Activated CD4-positive, CD25-positive, alpha-beta regulatory T cell treated with anti-CD3 and anti-CD28 coated beads, Interleukin-2, amount 50 U/mL, for 24 hours (primary cell): ENCODE measurements at regions not wholly inside any gene's neighbourhood (a gene's known extent, or its start where the extent isn't known, plus 50 kb on each side); places are given as distances from the start of the nearest gene placed in this dataset.

Experiments
- ATAC-seq, 2 donors: fragments of 150-1000 bp; cut with Tn5 transposase; one replicate each; pipeline ENCODE4 v1.10.0; 2021; ENCODE audit warnings: mild to moderate bottlenecking in 1 of 2, moderate library complexity in 1 of 2

GRCh38 chr5:2488593-2488992, 262.9 kb downstream of the IRX2 start:
- no peak for ATAC-seq

DNA sequence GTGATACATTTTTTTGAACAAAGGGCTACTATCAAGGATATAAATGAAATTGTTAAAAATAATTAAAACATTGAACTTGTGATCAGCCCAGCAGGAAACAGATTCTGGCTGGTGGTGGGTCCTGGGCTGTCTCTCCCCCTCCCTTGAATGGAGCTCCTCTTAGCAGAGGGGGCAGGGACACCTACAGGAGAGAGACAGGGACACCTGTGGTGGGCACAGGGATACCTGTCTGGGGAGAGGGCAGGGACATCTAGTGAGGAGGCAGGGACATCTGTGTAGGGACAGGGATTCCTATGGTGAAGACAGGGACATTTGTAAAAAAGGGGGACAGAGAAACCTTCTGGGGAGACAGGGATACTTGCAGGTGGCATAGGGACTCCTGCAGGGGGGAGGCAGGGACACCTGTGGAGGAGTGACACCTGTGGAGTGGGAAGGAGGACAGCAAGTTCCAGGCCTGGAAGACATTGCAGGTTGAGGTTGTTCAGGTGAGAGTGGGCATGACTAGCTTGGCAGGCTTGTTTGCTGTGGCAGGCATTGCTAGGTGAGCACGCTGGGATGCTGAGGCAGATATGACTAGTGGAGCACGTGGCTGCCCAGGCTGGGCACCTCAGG, 264.2 kb downstream of the IRX2 start:
- ATAC-seq: no peak

DNA sequence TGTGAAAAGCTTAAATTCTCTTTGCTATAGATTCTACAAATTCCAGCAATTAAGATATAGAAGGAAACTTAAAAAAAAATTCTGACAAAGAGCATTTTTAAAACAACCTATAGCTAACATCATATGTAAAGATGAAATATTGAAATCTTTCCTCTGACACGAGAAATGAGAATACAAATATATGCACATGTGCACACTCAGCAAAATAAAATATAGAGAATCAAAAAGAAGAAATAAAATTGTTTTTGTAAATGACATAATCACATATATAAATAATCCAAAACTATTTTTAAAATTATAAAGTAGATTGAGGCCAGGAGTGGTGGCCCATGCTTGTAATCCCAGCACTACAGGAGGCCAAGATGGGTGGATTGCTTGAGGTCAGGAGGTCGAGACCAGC, 265.1 kb downstream of the IRX2 start:
- no peak for ATAC-seq

GRCh38 chr5:2482778-2483177, 268.7 kb downstream of the IRX2 start:
- no peak for ATAC-seq

DNA sequence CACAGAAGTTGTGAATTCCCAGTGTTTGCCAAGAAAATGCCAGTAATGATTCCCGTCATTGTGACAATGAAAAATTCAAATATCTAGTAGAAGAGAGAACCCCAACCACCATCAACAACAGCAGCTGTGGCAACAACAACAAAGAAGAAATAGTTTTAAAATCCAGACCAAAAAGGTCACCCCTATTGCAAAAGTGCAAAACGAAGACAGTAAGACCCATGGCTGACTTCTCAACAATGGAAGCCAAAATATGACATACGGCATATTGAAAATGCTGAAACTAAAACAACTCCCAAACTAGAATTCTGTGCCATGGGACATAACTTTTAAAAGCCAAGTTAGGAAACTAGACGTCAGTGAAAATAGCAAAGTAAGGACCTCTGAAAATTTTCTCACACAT, 270.6 kb downstream of the IRX2 start:
- ATAC-seq: no peak

- ATAC-seq: no peak
Observed at GRCh38 chr5:2475902-2476301, 275.6 kb downstream of the IRX2 start.

DNA sequence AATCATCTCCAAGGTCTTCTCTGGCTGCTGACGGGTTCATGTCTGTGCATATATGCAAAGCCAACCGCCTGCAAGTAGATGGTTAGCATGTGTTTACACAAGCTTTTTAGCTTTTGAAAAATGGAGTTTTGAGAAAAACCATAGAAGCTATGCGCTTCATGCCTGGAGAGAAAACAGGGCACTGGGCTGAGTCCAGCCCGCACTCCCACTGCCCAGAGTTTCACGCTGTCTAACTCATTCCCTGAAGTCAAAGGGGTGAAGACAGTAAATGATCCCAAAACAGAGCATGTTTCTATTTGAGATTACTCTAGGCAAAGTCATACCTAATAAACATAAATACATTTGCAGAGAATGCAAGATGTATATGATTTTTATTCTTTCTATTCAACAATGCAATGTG, 278.8 kb downstream of the IRX2 start:
- no peak for ATAC-seq

DNA sequence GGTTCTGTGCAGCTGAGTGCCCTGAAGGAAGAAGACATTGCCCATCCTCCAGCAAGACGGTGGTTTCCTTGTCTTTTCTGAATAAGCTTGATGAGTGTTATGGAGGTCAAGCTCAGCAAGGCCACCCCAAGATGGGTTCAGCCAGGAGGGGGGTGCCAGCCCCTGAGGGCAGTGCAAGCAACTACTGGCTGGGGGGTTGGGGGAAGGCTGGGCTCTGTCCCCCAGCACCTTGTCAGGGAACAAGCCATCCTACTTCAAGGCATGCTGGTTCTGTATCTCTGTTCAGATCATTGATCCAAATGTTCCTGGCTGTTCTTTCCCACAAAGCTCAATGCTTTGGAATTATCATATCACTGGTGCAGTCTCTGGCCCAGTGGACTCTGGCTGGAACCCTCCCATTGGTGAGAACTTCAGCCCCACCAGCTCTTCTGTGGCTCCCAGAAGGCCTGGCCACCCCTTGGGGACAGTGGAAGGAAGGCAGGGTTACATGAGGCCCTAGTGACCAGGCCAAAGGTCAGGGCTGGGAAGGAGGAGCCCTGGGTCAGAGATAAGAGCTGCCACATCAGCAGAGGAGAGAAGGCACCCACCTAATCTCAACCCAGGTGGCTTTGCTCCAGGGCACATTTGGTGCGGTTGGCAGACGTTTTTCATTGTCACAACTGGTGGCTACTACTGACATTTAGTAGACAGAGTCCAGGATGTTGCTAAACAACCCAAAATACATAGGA, 280.2 kb downstream of the IRX2 start:
- no peak for ATAC-seq

- no peak for ATAC-seq
Observed at GRCh38 chr5:2466966-2467365, 284.5 kb downstream of the IRX2 start.

- ATAC-seq: no peak
Observed at GRCh38 chr5:2465383-2465782, 286.1 kb downstream of the IRX2 start.

DNA sequence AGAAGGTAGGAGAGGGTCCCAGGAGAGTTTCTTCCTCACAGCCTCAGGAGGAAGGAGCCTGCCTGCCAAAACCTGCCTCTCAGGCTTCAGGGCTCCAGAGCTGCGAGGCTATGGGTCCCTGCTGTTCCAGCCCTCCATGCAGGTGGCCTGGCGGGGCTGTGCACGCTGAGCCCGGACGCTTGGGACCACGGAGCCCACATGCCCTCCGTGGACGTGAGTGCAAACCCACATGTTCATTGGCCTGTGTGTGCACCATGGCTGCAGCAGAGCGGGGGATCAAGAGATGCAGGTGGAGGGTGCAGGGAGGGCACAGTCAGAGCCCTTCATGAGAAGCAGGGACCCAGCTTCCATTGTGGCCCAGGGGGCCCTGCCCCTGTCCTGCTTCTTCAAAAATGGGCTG, 287.3 kb downstream of the IRX2 start:
- no peak for ATAC-seq

- no peak for ATAC-seq
Observed at GRCh38 chr5:2461701-2462691, 289.5 kb downstream of the IRX2 start.

DNA sequence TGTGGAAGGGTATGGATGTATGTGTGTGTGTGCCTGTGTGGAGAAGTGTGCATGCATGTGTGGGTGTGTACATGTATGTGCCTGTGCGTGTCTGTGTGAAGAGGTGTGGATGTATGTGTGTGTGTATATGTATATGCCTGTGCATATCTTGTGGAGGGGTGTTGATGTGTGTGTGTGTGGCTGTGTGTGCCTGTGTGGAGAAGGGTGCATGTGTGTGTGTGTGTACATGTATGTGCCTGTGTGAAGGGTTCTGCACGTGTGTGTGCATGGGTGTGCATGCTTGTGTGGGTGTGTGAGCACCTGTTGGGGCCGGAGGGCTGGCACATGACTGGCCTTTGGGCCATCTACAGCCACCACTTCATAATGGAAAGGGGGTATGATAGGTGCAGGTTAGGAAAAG, 291.4 kb downstream of the IRX2 start:
- ATAC-seq: no peak

DNA sequence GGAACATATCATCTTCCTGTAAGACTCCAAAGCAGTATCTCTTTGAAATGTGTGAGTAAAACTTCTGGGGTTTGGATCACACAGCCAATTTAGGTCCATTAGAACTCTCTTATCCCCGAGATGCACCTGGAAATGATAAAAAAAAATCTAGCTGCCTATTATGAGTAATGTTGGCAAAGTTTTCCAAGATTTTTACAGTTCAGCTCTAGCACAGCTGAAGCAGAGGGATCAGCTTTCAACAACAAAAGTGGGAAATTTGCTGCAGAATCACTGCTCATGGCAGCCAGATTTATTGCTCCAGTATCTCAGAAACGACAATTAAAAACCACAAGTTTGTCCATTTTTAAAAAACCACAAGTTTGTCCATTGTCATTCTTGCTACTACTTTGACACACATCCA, 292.2 kb downstream of the IRX2 start:
- ATAC-seq: no peak

DNA sequence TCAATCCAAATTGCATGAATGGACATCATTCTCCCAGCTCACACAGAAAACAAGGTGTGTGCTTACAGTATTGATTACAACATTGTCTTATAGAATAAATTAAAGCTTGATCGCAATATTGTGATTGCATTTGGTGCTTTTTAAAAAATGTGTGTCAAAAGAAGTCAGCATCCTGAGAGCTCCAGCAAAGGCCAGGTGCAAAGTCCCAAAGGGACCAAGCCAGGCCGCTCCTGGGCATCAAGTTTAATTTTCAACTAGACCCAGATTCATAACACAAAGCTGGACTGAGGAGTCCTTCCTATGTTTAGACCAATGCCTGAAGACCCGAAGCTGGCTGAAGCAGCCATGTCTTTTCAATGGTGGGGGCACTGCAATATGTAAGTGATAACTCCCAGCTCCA, 295.6 kb downstream of the IRX2 start:
- ATAC-seq: no peak

DNA sequence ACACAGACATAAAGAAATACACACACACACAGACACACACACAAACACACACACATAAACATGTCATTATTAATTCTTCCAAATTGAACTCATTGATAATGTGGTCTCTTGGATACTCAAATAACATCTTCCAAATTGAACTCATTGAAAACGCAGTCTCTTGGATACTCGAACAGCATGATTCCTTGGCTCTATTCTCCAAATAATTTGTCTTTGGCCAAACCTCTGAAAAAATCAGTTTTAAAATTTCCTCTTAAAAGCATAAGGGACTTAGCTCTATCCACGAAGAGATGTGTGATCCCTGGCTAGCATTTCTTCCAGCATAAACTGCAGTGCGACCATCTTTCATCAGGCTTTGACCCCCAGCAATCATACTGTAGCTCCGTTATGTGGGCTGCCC, 296.6 kb downstream of the IRX2 start:
- no peak for ATAC-seq

DNA sequence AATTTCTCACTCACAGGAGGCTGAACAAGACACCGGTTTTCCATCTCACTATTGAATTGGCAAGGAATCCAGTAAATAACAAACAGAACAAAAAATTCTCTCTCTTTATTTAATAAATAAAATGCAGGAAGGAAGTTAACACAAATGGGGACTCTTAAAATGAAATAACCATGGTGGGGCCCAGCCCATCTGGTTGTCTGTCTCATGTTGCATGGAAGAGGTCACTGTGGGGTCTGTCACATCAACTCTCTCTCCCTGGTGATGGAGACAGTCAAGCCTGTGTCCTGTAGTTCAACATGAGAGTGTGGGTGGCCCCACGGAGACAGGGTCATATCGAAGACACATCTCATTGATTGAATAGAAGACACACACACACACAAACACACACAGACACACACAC, 297.7 kb downstream of the IRX2 start:
- ATAC-seq: no peak

- no peak for ATAC-seq
Observed at GRCh38 chr5:2451100-2451499, 300.4 kb downstream of the IRX2 start.

GRCh38 chr5:2442496-2443354, 308.8 kb downstream of the IRX2 start:
- no peak for ATAC-seq

DNA sequence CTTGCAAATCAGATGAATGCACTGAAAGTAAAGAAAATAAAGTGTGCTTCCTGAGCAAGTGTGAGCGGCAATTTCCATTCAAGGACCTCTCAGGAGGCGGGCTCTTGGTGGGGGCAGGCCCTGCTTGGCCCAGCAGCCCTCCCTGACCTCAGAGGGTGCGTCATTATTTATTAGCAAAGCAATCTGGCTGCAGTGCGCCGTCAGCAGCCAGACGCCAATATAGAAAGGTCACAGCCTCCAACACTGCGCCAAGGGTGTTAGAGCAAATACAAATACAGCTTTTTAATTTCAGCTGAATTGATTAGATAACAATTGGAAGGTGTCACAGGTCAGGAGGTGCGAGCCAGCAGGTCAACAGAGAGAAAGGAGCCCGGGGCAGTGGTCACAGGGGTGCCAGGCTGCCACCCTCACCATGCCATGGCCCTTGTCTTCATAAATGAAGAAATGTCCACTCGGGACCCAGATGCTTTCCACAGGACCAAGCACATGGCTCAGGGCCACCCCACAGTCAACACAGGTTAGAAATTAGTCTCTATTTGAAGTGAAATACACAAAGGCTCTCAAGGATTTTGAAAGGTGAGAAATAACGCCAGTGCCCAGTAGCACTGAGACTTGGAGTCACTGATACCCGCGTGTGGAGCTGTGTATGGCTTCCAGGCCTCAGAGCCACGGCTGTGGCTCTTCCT, 309.8 kb downstream of the IRX2 start:
- ATAC-seq: no peak

DNA sequence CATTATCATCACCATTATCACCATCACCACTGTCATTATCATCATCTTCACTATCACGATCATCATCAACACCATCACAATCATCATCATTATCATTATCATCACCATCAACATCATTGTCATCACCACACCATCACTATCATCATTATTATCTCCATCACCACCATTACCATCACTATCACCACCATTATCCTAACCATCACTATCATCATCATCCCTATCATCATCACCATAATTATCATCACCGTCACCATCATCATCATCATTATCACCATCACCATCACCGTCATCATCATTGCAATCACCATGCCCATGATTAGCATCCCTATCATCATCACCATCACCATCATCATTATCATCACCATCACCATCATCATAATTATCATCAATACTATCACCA, 311.9 kb downstream of the IRX2 start:
- no peak for ATAC-seq

GRCh38 chr5:2433086-2433485, 318.4 kb downstream of the IRX2 start:
- ATAC-seq: no peak
